Esophagus (tissue), 2 donors: ENCODE measurements at regions not wholly inside any gene's neighbourhood (a gene's known extent, or its start where the extent isn't known, plus 50 kb on each side); places are given as distances from the start of the nearest gene placed in this dataset.

ENCODE experiments used
- H3K27ac ChIP-seq, 2 donors: one replicate each; pipeline ENCODE4 v1.5.1; 2013; ENCODE audit warnings: low read depth in 2 of 2, mild to moderate bottlenecking in 2 of 2, inconsistent platforms in 1 of 2, low read length in 1 of 2, moderate library complexity in 1 of 2
- H3K27me3 ChIP-seq, 2 donors: one replicate each; pipeline ENCODE4 v1.6.1; 2013; ENCODE audit warnings: low read length in 2 of 2, control low read depth in 1 of 2, mild to moderate bottlenecking in 1 of 2; ENCODE audit not compliant: insufficient read depth in 2 of 2, control insufficient read depth in 1 of 2
- H3K36me3 ChIP-seq, 2 donors: one replicate each; pipeline ENCODE4 v1.6.1; 2013; ENCODE audit warnings: low read length in 1 of 2; ENCODE audit not compliant: control insufficient read depth in 2 of 2, insufficient read depth in 2 of 2
- H3K4me1 ChIP-seq, 2 donors: one replicate each; pipeline ENCODE4 v1.6.1; 2013; ENCODE audit warnings: low read length in 1 of 2; ENCODE audit not compliant: control insufficient read depth in 2 of 2, insufficient read depth in 2 of 2
- H3K4me3 ChIP-seq, 2 donors: one replicate each; pipeline ENCODE4 v1.5.1; 2013; ENCODE audit warnings: low read length in 2 of 2, mild to moderate bottlenecking in 2 of 2, low read depth in 1 of 2, moderate library complexity in 1 of 2
- H3K9me3 ChIP-seq, 2 donors: one replicate each; pipeline ENCODE4 v1.6.1; 2013; ENCODE audit warnings: mild to moderate bottlenecking in 2 of 2, low read depth in 1 of 2, low read length in 1 of 2, moderate library complexity in 1 of 2; ENCODE audit not compliant: control insufficient read depth in 2 of 2, insufficient read depth in 1 of 2
- WGBS, 2 donors: extraction: QIAGEN DNeasy Blood & Tissue Kit; methylation state at CpG; one replicate each; pipeline ENCODE4 v1.1.7; 2013; 5-methylcytosine and 5-hydroxymethylcytosine counted together
- donor health status: healthy with polysubstance abuse.
- donor health status: Bipolar disorder and iron deficiency.

DNA sequence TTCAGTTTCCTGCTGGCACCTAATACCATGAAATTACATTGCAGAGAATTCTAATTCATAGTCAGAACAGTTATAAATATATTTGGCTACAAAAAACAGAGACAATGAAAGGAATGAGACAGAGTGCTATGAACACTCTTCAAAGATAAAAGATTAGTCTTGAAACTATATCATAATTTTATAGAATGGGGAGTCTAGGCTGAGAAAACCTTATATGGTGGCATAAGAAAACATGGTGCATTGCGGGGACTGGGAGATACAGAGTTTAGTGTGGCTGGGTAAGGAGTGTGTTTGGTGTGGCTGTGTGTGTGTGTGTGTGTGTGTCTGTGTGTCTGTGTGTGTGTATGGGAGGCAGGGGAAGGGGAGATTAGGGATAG, 64.5 kb upstream of the CTLA4 start:
- Histone ChIP-seq H3K4me1 (no peaks in the 10 kb centered on the region), H3K27ac (no peak overlapping the region), H3K27me3 (no peaks in the 10 kb centered on the region), H3K9me3 (no peaks in the 10 kb centered on the region), H3K36me3 (no peaks in the 10 kb centered on the region), H3K4me3 (no peak overlapping the region)
- WGBS, 2 donors, result 81 to 97% methylated on average over 1 of the region's 1 CpG

DNA sequence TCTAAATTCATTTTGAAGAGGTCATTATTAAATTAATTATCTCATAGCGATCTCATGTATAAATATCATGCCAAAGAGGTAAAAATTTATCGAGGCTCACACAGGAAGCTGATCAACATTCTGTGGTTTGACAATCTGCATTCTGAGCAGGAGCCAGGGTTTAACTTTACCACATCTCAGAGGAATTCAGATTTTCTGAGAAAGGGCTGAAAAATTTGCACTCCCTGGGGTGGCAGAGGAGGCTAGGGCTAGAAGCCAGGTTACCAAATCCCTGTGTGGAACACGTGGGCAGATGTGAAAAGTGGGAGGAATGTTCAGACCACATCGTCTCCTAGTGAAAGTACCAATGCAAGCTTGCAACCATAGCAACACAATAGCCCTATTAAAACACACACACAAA, 63.5 kb upstream of the CTLA4 start:
- Histone ChIP-seq H3K9me3 (no peaks in the 10 kb centered on the region), H3K27ac (no peak overlapping the region), H3K4me1 (no peaks in the 10 kb centered on the region), H3K36me3 (no peaks in the 10 kb centered on the region), H3K27me3 (no peaks in the 10 kb centered on the region), H3K4me3 (no peak overlapping the region)
- 31 to 42% methylated on average over 4 of the region's 4 CpGs for WGBS, 2 donors

DNA sequence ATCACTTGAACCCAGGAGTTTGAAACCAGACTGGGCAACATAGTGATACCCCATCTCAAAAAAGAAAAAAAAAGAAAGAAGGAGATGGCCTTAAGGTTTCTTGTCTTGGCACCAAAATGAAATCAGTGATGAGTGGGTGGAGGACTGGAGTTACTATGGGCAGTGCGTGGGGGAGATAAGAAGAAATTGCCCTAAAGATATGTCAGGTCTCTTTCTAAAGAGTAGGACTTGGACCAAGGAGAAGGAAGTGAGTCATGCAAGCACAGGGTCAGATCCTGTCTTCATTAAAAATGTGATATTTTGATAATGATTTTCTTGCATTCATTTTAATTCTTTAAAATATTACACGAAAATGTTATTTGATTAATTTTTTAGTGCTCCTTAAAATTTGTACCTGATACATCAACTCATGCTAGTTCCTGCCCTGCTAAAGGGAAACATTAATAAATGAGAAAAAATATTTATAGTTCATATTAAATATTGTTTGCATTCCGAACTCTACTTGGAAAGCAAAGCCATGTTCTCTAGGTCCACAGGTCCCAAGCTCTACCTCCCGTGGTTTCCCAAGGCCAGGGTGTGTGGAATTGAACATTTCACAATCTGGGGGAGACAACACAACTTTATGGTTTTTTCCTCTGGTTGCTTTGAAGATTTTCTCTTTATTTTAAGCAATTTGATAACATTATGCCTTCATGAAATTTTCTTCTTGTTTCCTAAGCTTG, 62.6 kb upstream of the CTLA4 start:
- Histone ChIP-seq H3K4me3 (no peak overlapping the region), H3K27me3 (no peaks in the 10 kb centered on the region), H3K4me1 (no peaks in the 10 kb centered on the region), H3K36me3 (no peaks in the 10 kb centered on the region), H3K27ac (no peak overlapping the region), H3K9me3 (no peaks in the 10 kb centered on the region)
- 75 to 78% methylated on average over 4 of the region's 4 CpGs for WGBS, 2 donors

DNA sequence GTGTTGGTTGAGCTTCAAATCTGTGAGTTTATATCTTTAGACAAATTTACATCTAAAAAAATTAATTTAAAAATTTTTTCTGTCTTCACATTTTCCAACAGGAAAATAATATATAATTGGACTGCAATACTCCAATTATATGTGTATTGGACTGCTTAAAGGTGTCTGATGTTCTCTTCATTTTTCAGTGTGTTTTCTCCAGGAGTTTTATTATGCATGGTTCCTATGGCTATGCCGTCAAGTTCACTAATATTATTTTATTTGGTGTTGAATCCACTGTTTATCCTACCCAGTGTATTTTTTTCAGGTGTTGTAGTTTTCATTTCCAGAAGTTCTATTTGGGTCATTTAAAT, 62.1 kb upstream of the CTLA4 start:
- H3K27me3 ChIP-seq, result no peaks in the 10 kb centered on the region
- H3K4me1 ChIP-seq, result no peaks in the 10 kb centered on the region
- 91 to 94% methylated on average over 1 of the region's 1 CpG for WGBS, 2 donors
- H3K4me3 ChIP-seq, result no peak overlapping the region
- no peaks in the 10 kb centered on the region for H3K36me3 ChIP-seq
- no peaks in the 10 kb centered on the region for H3K9me3 ChIP-seq
- no peak overlapping the region for H3K27ac ChIP-seq

DNA sequence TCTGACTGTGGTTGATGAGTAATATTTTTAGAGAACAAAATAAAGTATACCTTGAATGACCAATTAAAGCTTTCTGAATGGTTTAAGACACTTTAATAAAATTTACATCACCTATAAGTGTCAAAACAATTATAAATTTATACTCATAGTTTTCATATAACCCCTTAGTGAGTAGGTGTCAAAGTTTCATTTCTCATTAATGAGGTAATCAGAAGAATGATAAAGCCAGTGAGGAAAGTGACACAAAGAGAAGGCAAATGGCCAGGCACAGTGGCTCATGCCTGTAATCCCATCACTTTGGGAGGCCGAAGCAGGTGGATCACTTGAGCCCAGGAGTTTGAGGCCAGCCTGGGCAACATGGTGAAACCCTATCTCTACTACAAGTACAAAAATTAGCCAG, 60.8 kb upstream of the CTLA4 start:
- Histone ChIP-seq H3K4me1 (no peaks in the 10 kb centered on the region), H3K27me3 (no peaks in the 10 kb centered on the region), H3K9me3 (no peaks in the 10 kb centered on the region), H3K36me3 (no peaks in the 10 kb centered on the region), H3K27ac (no peak overlapping the region), H3K4me3 (no peak overlapping the region)
- WGBS, 2 donors, result 96 to 98% methylated on average over 1 of the region's 1 CpG

DNA sequence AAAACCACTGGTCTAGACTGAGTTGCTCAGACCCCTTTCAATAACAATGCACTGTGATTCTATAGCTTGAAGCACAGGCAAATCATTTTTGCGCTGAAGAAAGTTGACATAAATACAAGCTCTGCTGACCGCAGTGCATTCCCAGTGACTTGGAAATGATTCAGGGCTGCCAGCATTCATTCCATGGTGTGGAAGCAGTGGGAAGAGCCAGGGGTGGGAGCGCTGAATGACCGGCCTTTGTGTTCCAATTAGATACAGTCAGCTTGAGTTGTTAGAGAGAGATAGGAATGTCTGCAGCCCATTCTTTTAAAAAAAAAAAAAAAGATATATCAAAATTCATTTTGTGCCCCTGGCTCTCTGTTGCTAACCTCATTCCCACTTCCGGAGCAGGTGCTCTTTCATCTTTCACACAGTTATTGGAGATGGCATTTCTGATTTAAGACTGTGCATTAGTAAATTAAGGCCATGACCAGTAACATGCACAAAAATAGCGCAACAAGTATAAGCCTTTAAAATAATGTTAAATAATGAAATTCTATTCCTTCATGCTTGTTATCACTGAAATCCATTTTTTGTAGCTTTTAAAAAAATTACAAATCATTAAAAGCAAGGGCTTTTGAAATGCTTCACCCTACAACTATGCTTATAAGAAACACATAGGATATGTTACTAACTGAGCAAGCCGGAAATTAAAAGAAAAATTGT, 59.4 kb upstream of the CTLA4 start:
- H3K27me3 ChIP-seq, result no peaks in the 10 kb centered on the region
- H3K9me3 ChIP-seq, result no peaks in the 10 kb centered on the region
- 73 to 79% methylated on average over 7 of the region's 7 CpGs for WGBS, 2 donors
- no peak overlapping the region for H3K4me3 ChIP-seq
- H3K27ac ChIP-seq, result no peak overlapping the region
- no peaks in the 10 kb centered on the region for H3K36me3 ChIP-seq
- no peaks in the 10 kb centered on the region for H3K4me1 ChIP-seq

DNA sequence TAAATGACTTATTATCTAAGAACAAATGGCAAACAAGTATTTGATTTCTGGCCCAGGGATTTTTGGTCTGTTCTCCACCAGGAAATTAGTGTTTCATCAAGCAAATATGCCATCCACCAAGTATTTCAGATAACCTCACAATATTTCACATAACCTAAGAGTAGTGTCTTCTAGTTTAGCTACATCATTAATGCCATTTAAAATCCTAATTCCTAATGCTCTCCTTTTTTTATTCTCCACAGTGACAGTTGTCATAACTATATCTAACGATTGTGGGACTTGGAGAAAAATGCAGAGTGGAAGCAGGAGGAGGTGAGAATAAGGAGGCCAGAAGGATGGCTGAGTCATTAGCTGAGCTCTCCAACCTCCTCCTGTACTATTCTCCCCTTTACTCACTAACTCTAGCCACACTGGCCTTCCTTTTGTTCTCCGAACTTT, 58.5 kb upstream of the CTLA4 start:
- Histone ChIP-seq H3K27ac (no peak overlapping the region), H3K27me3 (no peaks in the 10 kb centered on the region), H3K36me3 (no peaks in the 10 kb centered on the region), H3K4me3 (no peak overlapping the region), H3K4me1 (no peaks in the 10 kb centered on the region), H3K9me3 (no peaks in the 10 kb centered on the region)
- 77 to 85% methylated on average over 2 of the region's 2 CpGs for WGBS, 2 donors

DNA sequence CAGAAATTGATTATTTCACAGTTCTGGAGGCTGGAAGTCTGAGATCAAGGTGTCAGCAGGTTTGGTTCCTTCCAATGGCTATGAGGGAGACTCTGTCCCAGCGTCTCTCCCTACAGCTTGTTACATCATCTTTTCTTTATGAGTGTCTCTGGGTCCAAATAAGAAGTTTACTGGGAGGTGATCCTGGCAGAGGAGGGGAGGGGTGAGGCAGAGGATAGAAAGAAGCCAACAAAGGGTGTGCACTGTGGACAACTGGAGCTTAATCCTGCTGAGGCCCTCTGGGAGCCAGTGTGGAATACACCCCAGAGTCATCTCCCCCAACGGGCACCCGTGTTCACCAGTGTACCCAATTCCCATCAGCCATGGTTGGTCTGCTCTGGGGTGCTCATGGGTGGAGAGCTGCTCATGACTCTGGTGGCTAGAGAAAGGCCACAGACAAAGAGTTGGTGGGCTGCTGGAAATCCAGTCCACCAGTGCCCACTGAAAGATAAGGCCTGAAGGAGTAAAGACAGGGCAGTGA, 57.5 kb upstream of the CTLA4 start:
- Histone ChIP-seq H3K4me3 (no peak overlapping the region), H3K27me3 (no peaks in the 10 kb centered on the region), H3K27ac (no peak overlapping the region), H3K9me3 (no peaks in the 10 kb centered on the region), H3K36me3 (no peaks in the 10 kb centered on the region), H3K4me1 (no peaks in the 10 kb centered on the region)
- 90 to 91% methylated on average over 3 of the region's 3 CpGs for WGBS, 2 donors

DNA sequence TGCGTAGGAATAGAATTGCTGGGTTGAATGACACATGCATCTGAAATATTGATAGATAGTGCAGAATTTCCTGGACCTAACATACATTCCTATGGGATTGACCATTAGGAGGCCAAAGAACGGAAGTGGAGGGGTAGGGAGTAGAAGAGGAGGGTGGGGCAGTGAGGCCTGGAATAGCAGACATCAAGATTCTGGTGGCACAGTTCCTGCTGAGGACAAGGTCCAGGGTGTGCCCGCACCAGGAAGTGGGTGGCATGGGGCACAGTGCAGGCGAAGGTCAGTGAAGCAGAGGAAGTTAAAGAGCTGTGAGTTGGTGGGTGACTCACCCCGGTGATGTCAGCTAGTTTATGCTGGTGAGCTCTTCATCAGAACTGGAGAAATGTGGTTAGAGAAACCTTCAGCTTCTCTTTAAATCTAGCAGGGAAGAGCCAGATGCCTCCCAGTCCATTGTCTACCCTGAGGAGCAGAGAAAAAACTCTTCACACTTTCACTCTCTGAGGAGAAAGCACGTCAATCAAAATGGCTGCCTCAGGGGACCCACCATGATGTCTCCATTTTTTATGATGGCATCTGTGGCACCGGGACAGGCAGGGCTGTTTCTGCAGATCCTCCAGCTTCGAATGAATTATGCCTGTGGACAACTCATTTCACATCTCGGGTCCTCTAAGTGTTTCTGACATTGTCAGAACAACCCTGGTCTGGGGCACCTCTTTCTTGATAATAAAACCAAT, 55.9 kb upstream of the CTLA4 start:
- H3K27me3 ChIP-seq, result no peaks in the 10 kb centered on the region
- H3K9me3 ChIP-seq, result no peaks in the 10 kb centered on the region
- no peak overlapping the region for H3K4me3 ChIP-seq
- no peaks in the 10 kb centered on the region for H3K36me3 ChIP-seq
- no peaks in the 10 kb centered on the region for H3K4me1 ChIP-seq
- WGBS, 2 donors, result 55 to 58% methylated on average over 9 of the region's 9 CpGs
- peak overlapping the region in 1 of 2 donors; percentile 38 for H3K27ac ChIP-seq
